Spleen (tissue), 7 donors: ENCODE measurements at regions not wholly inside any gene's neighbourhood (a gene's known extent, or its start where the extent isn't known, plus 50 kb on each side); places are given as distances from the start of the nearest gene placed in this dataset.

Experiments used
- CTCF ChIP-seq, 11 experiments: fragments of 200-600 bp in 7 of 11; fragments of 450-650 bp in 4 of 11; sonication (generic) in 4 of 11; IDR thresholded peaks in 8 of 11; conservative IDR thresholded peaks in 3 of 11; 1 replicate in 7 of 11; 2 replicates in 4 of 11; pipeline versions ENCODE4 v1.4.0 to v1.8.0; 2016 to 2021; ENCODE audit warnings: antibody characterized with exemption in 11 of 11, inconsistent platforms in 4 of 11, mild to moderate bottlenecking in 1 of 11
- POLR2AphosphoS5 ChIP-seq, 3 donors: sonication (generic); formaldehyde crosslinking; IDR thresholded peaks; one replicate each; pipeline ENCODE4 v1.5.1; 2017; ENCODE audit warnings: antibody characterized with exemption in 3 of 3
- donor health status: DM: no; HTN: no; CAD: no; lungs with moderate emphysema.
- donor health status: DM: no; HTN: no; CAD: no.
- donor health status: DM: no; HTN: no; CAD: no.

GRCh38 chr3:106715286-106715685 lies 662.0 kb upstream of the CCDC54 start:
- no peak for TF ChIP-seq CTCF (IDR thresholded peaks at IDR 0.05 in 8 of 11, conservative IDR thresholded peaks at IDR 0.05 in 3 of 11)
- TF ChIP-seq POLR2AphosphoS5 (IDR thresholded peaks at IDR 0.05) = no peak
